HG02588 (cell line): ENCODE measurements at regions not wholly inside any gene's neighbourhood (a gene's known extent, or its start where the extent isn't known, plus 50 kb on each side); places are given as distances from the start of the nearest gene placed in this dataset.
"Not testable (repeated sequence)": the region's sequence is repeated elsewhere in the genome, so short reads cannot be mapped to it uniquely, and the experiment has no call there.

ENCODE experiments used
- ATAC-seq: cut with Tn5 transposase; IDR thresholded peaks from one replicate; pipeline ENCODE4 v1.9.1; 2021; ENCODE audit warnings: mild to moderate bottlenecking, moderate library complexity; ENCODE audit not compliant: unreplicated experiment

- no peak for ATAC-seq
Measured at GRCh38 chr2:235432741-235433520, 60.9 kb upstream of the AGAP1 start.

GRCh38 chr2:235433860-235434259, 60.0 kb upstream of the AGAP1 start:
- ATAC-seq, result no peak

- ATAC-seq, result no peak
Measured at GRCh38 chr2:235439959-235440662, 53.7 kb upstream of the AGAP1 start.

GRCh38 chr2:235443580-235443979, 50.3 kb upstream of the AGAP1 start:
- ATAC-seq, result not testable (repeated sequence)
